T47D (cell line): ENCODE measurements at regions not wholly inside any gene's neighbourhood (a gene's known extent, or its start where the extent isn't known, plus 50 kb on each side); places are given as distances from the start of the nearest gene placed in this dataset.
A peak's percentile ranks its signal among the peaks of the same experiment; 100 is the strongest.
"Not testable (repeated sequence)": the region's sequence is repeated elsewhere in the genome, so short reads cannot be mapped to it uniquely, and the experiment has no call there.

ENCODE experiments used
- DNase-seq, 2 experiments: peaks; one replicate each; pipeline versions ENCODE4 v3.0.0 to v3.0.0-alpha.2; 2011 to 2012; ENCODE audit warnings: low read depth in 1 of 2, low spot score in 1 of 2
- JUND ChIP-seq: IDR thresholded peaks from 2 replicates; pipeline ENCODE4 v1.6.1; 2012; ENCODE audit warnings: low read depth
- in situ Hi-C: cut with HindIII; loops from 2 replicates; pipeline ENCODE4 v1.10.0; 2016; ENCODE audit warnings: low sequenced_read_pairs, low pct_unique_long_range_greater_than_20kb

DNA sequence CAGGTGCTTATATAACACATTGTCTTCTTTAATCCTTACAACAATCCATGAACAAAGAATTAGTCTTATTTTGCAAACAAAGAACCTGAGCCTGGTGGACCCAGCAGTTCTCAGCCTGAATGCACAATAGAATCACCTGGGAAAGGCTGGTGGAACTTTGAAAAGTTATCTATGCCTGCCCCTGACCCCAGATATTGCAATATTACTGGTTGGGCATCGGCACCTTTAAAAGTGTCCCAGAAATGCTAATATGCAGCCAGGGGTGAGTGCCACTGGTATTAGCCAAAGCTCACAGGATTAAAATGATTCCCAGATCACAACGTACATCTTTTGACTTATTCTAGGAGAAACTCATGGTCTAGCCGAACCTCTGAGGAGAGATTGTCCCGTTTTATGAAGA lies 268.8 kb downstream of the KLF5 start:
- TF ChIP-seq JUND, result no peak
- in situ Hi-C loops, result no loop called here
- no peak for DNase-seq

DNA sequence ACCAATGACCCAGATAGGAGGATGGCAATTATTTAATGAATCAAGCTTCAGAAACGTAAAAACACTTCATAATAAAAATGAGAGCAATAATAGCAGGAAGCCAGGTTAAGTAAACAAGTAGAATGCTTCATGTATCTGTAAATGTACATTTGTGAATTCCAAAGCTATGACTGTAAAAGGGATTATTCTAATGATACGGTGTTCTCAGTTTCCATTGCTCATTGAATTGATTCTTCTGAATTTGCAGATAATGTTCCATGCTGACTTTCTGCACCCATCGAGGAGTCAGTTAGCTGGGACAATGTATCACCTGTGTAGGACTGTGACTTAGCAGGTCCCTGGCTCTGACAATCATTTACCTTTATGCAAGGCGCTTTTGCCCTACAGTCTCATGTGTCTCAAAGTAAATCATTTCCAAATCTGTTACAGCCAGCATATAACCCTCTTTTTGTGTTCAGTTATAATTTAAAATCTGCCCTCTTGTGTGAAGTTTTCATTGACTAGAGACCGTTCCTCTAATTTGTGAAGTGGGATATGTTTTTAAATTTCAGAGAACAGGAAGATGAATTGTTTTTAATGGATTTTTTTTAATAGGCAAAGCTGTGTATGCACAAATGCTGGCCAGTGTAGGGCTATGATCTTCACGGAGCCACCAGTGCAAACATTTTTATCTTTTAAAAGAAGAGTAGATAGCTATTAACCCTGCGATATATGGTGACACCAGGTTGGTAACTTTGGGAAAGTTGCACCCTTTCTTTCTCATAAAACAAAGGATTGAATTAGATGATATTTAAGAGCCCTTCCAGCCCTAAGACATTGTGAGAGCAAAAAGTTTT lies 267.1 kb downstream of the KLF5 start:
- no peak for TF ChIP-seq JUND
- no peak for DNase-seq
- in situ Hi-C loops, result no loop called here

DNA sequence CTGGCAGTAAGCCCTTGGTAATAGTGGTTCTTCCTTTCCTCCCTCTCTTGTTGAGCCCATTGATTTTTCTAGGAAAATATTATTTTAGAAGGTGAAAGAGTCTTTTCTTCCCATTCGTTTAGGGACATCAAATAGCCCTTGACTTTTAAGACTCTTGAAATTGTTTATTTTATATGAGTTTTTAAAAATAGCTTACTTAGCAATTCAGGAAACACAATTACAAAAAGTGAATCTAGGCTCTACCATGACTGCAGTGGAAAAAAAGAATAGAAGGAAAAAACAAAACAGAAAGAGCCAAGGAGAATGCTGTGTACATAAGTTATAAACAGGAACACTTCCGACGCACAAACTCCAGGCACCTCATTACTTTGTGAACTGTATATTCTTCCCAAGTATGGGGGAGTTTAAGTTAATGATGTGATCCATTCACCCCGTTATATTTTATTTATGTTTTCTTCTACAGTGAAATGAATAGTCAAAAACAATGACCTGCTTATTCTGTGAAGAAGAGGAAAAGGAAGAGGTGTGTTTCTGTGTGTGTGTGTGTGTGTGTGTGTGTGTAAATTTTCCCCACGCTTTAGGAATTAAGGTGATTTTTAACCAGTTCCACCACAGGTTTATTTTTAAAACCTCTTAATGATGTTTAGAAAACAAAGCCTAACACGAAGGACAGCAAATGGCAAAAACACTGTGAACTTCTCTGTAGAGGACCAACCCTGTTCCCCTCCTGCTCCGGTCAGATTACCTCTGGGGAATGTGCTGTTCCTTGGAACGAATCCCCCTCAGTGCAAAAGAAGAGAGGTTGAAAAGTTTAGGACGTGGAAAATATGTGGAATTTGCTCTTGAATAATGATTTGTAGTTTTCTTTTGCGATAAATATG lies 266.3 kb downstream of the KLF5 start:
- DNase-seq, result no peak
- in situ Hi-C loops, result no loop called here
- no peak for TF ChIP-seq JUND

DNA sequence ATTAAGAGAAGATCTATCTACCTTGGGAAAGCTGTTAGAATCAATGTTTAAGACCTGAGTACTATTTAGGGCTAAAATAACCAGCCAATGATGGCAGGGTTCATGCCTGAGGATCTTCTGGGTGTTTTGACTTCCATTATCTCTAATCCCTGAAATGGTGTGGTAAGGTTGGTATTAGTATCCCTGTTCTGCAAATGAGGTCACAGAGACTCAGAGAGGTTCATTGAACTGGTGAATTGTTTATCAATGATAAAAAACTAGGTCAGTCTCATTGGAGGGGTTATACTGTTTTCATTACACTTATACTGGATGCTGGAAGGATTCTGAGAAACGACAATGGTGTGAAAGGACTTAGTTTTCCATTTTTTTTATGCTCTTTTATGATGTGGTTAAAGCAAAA lies 264.8 kb downstream of the KLF5 start:
- no peak for DNase-seq
- in situ Hi-C loops, result no loop called here
- no peak for TF ChIP-seq JUND

DNA sequence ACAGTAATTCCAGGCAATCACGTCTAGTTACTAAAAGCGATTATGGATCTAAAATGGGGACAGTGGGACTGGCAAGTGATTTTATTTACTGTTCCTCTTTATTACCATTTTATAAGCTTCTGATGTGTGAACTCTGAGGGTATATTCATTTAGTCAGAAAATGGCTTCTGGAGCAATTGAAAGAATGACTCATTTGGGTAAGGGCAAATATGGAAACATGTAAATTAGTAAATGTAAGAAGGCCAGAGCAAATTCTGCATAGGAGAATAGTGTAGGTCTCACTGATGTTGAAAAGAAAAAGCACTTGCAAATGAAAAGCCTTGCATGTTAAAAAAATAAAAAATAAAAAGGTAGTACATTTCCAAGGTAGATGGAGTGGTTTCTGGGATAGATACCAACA lies 262.2 kb downstream of the KLF5 start:
- DNase-seq, result no peak
- TF ChIP-seq JUND, result no peak
- in situ Hi-C loops, result no loop called here

DNA sequence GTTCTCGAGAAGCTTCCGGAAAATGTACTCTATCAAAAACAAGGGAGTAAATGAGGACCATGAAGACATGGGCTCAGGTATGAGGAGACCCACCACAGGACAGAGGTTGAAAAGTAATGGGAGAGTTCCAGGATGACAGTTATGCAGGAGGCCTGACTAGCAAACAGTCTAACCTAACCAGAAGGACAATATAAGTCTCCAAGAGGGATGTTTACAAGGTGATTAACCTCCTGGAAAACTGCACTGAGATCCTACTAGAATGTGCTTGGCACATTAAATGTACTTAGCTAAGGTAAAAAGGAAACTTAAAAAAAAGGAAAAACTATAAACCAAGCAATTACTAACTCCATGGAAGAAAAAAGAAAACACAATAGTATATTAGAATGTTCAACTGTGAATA lies 258.3 kb downstream of the KLF5 start:
- in situ Hi-C loops, result no loop called here
- DNase-seq, result peak in 1 of 2 experiments; percentile 23
- no peak for TF ChIP-seq JUND

DNA sequence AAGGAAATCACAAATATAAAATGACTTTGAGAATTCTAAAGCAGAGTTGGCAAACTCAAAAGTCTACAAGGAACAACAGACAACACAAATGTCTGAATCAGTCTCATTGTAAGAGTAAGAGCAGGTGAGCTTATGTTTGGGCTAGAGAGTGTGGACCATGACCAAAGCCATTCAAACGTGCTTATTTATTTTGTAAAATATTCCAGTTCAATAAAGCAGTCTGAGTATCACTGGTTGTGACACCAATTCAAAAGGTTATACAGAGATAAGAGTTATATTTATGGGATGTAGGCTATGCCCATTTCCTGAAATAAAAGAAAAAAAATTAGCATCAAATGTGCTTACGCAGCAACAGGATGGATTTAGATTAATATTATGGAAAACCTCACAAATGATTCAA lies 251.6 kb downstream of the KLF5 start:
- in situ Hi-C loops, result no loop called here
- TF ChIP-seq JUND, result no peak
- no peak for DNase-seq

DNA sequence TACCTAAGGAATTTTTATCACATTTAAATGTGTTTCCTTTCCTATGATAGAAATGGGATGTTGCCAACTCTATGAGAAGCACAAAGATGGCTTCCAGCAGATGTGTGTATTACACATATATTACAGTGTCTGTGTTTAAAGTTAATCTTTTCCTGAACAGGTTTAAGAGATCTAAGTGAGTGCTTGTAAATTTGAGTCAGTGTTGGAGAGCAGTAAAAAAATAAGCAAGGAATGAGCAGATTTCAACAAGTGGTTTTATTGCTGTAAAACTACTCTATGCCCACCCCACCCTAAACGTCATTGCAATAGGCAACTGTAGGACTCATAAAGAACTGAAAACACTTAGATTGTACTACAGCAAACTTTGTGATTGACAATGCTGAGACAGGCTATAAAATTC lies 248.7 kb downstream of the KLF5 start:
- DNase-seq, result no peak
- no peak for TF ChIP-seq JUND
- in situ Hi-C loops, result no loop called here

DNA sequence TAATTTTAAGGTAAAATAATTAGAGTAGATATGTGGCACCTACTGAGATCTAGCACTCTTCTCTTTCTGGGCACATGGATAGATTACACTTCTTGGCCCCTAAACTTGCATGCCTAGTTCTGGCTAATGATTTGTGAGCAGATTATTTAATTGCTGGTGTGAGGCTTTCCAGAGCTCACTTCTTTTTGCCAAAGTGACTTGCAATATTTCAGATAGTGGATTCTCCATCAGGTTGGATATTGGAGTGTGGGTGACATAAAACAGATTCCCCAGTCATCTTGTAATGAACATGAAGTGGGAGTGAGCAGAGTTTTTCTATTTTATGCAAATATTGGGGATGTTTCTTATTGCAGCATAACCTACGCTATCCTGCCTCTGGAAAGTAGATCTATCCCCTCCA lies 247.9 kb downstream of the KLF5 start:
- TF ChIP-seq JUND, result no peak
- no peak for DNase-seq
- in situ Hi-C loops, result no loop called here

DNA sequence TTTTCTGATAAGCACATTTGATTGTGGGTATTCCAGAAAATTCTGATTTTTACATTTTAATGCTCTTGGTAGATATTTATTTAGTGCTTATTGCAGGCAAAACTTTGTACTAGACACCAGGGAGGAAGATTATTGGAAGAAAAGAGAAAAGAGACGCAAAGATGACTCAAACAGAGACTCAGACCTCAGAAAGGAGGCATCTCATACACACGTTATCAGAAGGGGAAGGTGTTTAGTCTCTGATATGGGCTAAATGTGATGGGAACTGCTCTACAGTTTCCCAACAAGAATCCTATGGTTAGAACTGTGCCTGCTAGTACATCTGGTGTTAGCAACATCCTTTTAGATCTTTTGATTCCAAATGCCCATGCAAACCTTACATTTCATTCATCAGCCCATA lies 245.6 kb downstream of the KLF5 start:
- in situ Hi-C loops, result no loop called here
- no peak for DNase-seq
- TF ChIP-seq JUND, result no peak

DNA sequence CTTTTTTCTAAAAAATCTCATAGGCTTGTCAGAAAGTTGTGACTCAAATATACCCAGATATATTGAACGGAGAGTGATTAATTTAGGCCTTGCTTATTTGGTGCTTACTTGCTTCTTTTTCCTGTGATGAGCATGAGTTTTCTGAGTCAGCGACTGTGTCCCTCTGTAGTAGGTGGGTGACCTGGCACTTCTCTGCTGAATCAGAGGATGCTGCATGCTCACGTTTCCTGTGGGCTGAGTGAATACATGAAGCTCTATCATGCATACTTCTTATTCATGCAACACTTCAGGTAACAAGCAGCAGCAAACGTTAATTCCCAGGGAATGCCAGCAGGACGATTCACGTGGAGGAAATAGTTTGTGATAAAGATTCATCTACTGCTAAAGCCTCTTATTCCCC lies 245.0 kb downstream of the KLF5 start:
- DNase-seq, result no peak
- TF ChIP-seq JUND, result no peak
- in situ Hi-C loops, result no loop called here

DNA sequence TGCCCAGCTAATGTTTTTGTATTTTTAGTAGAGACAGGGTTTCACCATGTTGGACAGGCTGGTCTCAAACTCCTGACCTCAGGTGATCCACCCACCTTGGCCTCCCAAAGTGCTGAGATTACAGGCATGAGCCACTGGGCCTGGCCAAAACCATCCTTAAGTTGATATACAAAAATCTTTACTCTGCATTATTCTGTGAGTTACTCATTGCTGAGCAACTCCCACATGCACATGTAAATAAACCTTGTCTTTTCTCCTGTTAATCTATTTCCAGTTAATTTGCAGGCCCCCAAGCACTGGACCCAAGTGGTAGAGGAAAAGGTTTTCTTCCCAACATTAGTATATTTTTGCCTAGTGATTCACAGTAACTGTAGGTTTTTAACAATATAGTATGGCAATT lies 242.8 kb downstream of the KLF5 start:
- in situ Hi-C loops, result not testable (repeated sequence)

DNA sequence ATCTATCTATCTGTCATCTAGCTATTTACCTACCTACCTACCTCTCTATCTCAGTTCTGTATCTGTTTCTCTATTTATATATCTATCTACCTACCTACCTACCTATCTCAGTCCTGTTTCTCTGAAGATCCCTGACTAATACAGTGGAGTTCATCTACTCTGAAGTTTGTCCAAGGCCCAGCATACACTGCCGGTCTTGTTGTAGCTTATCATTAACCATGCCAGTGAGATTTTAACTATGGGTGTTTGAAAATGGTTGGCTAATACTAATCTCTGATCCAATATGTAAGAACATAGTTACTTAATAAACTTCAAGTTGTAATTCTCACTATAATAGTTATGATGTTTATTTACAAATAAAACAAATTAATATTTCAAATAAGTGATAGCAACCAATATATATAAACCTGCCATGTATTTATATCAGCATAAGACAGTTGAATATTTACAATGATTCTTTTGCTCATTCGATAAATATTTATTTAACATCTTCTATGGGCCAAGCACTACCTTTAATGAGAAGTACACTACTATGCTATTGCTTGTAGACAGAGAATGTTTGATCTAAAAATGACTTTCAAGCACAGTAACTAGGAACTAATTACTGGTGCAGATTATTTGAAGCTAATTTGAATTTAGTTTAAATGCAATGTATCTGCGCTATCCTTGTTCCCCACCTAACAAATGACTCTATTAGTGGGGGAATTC lies 242.1 kb downstream of the KLF5 start:
- TF ChIP-seq JUND, result no peak
- in situ Hi-C loops, result no loop called here
- DNase-seq, result no peak

More for the DNA sequence above, 242.8 kb downstream of the KLF5 start:
- not testable (repeated sequence) for DNase-seq
